AG10803 (cell line): ENCODE measurements at regions not wholly inside any gene's neighbourhood (a gene's known extent, or its start where the extent isn't known, plus 50 kb on each side); places are given as distances from the start of the nearest gene placed in this dataset.
"Not testable (repeated sequence)": the region's sequence is repeated elsewhere in the genome, so short reads cannot be mapped to it uniquely, and the experiment has no call there.

Experiments used
- DNase-seq: peaks from one replicate; pipeline ENCODE4 v3.0.0; 2010; ENCODE audit warnings: low read depth
- H3K4me3 ChIP-seq: 2 replicates; pipeline ENCODE4 v1.5.1; 2011; ENCODE audit warnings: mild to moderate bottlenecking, low read length, control low read depth
- TF ChIP-seq, protein P1 (sequence below): conservative IDR thresholded peaks from 2 replicates; pipeline ENCODE4 v1.5.1; 2011; ENCODE audit warnings: mild to moderate bottlenecking, low read length, control low read depth, inconsistent platforms

DNA sequence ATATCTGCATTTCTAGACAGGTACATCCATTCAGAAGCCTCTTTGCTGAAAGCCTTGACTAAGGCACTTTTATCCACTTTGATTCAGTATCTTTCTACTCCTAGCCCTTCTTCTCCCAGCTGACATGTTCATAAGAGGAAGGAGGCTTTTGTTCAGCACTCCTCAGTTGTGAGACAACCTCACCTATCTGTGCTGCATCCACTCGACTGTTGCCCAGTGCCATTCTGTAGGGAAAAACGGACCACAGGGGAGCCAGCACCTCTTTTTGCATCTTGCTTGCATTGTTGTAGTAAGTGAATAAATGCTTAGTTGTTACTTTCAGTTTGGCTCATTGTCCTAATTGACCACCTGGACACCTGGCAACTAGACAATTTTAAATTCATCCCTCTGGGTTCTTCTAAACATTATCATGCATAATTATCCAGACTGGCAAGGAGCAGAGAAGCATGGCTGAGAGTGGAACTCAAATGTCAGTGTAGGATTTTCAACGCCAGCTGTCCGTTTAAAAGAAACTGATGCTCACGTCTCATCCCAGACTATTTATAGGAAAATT lies 83.8 kb upstream of the BOD1L1 start:
- TF ChIP-seq, protein P1, sequence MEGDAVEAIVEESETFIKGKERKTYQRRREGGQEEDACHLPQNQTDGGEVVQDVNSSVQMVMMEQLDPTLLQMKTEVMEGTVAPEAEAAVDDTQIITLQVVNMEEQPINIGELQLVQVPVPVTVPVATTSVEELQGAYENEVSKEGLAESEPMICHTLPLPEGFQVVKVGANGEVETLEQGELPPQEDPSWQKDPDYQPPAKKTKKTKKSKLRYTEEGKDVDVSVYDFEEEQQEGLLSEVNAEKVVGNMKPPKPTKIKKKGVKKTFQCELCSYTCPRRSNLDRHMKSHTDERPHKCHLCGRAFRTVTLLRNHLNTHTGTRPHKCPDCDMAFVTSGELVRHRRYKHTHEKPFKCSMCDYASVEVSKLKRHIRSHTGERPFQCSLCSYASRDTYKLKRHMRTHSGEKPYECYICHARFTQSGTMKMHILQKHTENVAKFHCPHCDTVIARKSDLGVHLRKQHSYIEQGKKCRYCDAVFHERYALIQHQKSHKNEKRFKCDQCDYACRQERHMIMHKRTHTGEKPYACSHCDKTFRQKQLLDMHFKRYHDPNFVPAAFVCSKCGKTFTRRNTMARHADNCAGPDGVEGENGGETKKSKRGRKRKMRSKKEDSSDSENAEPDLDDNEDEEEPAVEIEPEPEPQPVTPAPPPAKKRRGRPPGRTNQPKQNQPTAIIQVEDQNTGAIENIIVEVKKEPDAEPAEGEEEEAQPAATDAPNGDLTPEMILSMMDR = no peak
- DNase-seq = no peak
- H3K4me3 ChIP-seq = no peak overlapping the region

DNA sequence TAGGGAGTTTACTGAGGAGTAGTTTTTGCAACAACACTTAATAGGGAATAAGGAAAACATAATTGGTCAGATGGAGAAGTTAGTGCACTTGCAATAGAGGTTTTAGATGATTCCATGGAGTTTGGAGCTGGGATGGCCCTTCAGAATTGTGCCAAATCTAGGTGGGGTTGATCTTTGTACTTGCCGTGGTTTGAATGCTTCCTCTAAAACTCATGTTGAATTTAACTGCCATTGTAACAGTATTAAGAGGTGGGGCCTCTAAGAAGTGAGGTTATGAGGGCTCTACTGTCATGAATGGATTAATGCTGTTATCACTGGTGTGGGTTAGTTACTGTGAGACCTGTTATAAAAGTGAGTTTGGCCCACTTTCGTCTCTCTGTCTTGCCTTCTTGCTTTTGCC lies 94.4 kb upstream of the BOD1L1 start:
- no peak overlapping the region for H3K4me3 ChIP-seq
- DNase-seq = no peak
- TF ChIP-seq, protein P1 = no peak

DNA sequence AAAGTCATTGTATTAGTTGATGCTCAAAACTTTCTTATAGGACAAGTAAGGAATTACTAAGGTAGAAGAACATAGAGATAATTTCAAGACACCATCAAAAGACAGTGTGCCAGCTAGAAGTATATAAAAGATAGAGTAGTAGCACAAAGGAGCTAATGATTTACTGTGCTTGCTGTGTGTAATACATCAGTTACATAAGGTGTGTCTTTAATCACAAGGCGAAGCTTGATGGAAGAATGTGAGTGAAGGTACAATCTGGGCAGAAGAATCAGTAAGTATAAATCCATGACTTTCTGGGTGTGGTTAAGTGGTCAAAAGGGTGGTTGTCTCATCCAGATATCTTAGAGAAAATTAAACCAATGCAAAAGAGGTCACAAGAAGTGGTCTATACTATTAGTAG lies 95.1 kb upstream of the BOD1L1 start:
- no peak for DNase-seq
- TF ChIP-seq, protein P1 = no peak
- H3K4me3 ChIP-seq = no peak overlapping the region

DNA sequence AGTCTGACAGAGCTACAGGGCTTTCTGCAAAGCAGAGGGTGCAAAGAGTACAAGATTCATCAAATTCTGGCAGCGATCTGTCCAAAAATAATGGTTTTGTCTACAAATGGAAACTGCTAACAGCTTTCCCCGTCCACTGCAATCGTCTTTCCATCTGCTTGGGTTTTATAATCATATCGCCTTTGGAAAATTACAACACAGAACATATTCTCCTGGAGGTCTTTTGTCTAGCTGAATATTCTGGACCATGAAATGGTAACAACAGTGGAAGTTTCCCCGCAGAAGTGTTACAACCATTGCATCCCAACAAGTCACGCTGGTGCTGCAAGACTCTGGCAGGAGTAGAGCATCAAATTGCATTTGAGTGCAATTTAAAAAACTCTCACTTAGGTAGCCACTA lies 101.2 kb upstream of the BOD1L1 start:
- no peak for DNase-seq
- TF ChIP-seq, protein P1 = no peak
- H3K4me3 ChIP-seq = no peak overlapping the region

DNA sequence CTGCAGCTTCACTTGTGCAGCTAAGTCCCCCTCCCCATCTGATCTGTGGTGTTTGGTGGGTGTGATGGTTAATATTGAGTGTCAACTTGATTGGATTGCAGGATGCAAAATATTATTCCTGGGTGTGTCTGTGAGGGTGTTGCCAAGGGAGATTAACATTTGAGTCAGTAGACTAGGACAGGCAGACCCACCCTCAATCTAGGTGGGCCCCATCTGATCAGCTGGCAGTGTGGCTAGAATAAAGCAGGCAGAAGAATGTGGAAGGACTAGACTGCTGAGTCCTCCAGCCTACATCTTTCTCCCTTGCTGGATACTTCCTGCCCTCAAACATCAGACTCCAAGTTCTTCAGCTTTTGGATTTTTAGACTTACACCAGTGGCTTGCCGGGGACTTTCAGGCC lies 103.5 kb upstream of the BOD1L1 start:
- no peak for DNase-seq
- TF ChIP-seq, protein P1 = no peak
- no peak overlapping the region for H3K4me3 ChIP-seq

DNA sequence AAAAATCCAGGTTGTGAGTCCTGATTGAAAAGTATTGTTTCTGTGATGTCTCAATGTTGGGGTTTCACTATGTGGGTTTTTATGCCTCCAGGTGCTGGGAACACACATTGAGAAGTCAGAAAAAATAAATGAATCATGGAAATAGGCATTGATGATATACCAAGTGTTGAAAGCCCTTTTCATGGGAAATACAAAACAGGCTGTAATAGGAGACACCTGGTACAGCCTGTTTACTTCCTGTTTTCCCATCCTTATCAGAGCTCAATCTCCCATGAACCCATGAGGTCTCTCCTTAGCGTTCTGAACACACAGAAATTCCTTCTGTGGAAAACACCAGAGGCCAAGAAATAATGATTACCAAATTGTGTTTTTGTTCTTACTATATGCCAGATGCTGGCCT lies 106.3 kb upstream of the BOD1L1 start:
- TF ChIP-seq, protein P1 = no peak
- no peak overlapping the region for H3K4me3 ChIP-seq
- DNase-seq = no peak

DNA sequence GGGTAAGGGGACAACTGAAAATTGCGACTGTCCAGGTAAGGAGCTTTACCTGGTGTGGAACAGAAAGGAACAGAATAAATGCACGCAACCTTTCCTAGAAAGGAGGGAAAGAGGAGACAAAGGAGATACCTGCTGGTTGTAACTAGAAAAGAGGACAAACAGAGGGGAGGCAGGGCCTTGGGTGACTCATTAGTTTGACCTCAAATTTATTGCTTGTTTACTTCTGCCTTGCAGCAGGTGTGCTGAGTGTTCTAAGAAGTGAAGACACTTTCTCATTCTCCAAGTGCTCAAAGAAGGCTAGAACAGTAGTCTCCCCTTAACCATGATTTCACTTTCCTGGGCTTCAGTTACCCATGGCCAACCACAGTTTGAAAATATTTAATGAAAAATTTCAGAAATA lies 123.1 kb upstream of the BOD1L1 start:
- no peak overlapping the region for H3K4me3 ChIP-seq
- DNase-seq = no peak
- TF ChIP-seq, protein P1 = no peak

DNA sequence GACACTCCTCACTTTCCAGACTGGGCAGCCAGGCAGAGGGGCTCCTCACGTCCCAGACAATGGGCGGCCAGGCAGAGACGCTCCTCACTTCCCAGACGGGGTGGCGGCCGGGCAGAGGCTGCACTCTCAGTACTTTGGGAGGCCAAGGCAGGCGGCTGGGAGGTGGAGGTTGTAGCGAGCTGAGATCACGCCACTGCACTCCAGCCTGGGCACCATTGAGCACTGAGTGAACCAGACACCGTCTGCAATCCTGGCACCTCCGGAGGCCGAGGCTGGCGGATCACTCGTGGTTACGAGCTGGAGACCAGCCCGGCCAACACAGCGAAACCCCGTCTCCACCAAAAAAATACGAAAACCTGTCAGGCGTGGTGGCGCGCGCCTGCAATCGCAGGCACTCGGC lies 134.1 kb upstream of the BOD1L1 start:
- H3K4me3 ChIP-seq, DNase-seq: not testable (repeated sequence)
